GM19240 (cell line): ENCODE measurements at regions not wholly inside any gene's neighbourhood (a gene's known extent, or its start where the extent isn't known, plus 50 kb on each side); places are given as distances from the start of the nearest gene placed in this dataset.

Source experiments
- DNase-seq: peaks from one replicate; pipeline ENCODE4 v3.0.0; 2011; ENCODE audit warnings: low spot score; ENCODE audit not compliant: insufficient read length

DNA sequence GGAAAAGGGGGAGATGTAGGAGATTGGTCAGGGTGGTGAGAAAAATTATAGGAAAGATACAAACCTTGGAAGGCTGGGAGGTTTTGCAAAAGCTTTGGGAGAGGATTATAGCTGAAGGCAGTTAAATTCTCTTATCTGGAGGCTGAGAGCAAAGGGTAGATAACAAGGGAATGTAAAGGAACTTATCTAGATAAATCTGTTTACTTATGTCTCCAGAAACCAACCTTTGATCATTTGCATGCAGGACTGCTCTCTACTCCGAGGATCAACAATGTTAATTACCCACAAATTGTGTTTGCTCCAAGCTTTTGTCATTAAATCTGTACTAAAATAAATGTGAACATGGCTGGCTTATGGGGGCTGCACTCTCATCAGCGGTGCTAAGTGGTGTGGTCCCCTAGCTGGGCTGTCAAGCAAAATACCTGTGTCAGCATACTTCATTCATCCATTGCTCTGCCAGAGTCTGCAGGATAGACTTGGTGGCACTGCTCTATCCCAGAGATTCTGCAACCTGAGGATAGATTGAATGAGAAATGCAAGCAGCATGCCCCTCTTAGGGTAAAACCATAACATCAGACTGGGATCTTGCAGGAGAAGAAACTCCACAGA lies 1599.2 kb upstream of the TENM4 start:
- no peak for DNase-seq

DNA sequence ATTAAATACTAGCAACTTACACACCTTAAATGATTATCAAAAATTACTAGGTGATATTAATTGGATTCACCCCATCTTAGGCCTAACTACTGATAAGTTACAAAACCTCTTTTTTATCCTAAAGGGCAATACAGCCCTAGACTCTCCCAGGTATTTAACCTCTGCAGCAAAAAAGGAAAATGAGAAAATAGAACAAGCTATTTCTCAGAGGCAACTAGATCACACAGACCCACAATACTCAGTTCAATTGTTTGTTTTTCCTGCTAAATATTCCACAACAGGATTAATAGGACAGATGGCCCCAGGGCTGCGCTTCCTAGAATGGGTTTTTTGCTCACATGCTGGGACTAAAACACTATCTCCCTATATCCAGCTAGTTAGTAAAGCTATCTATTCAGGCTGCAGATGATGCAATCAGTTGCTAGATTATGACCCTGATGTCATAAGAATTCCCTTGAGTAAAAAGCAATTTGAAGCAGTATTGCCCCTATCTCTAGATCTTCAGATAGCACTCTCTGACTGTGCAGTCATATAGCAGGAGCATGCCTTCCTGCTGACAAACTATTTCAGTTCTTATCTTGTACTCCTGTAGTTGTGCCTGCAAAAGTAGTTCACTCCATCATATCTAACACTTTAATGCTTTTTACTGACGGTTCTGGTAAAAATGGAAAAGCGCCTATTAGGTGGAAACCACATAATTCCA lies 1595.5 kb upstream of the TENM4 start:
- no peak for DNase-seq

- DNase-seq, result no peak
These were observed 1593.1 kb upstream of the TENM4 start for GRCh38 chr11:81033779-81034540.

DNA sequence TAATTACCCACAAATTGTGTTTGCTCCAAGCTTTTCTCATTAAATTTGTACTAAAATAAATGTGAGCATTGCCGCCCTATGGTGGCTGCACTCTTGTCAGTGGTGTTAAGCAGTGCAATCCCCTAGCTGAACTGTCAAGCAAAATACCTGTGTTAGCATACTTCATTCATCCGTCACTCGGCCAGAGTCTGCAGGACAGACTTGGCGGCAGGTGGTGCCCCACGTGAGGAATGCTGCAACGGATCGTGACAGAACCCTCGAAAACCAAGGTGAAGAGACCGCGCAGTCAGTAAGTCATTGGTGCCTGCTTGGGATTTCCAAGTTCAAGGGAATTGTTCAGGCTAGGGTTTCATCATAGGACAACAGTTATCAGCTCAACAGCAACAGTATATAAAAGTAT lies 1592.1 kb upstream of the TENM4 start:
- no peak for DNase-seq

- DNase-seq, result no peak
These were observed 1589.4 kb upstream of the TENM4 start for GRCh38 chr11:81030186-81030585.

DNA sequence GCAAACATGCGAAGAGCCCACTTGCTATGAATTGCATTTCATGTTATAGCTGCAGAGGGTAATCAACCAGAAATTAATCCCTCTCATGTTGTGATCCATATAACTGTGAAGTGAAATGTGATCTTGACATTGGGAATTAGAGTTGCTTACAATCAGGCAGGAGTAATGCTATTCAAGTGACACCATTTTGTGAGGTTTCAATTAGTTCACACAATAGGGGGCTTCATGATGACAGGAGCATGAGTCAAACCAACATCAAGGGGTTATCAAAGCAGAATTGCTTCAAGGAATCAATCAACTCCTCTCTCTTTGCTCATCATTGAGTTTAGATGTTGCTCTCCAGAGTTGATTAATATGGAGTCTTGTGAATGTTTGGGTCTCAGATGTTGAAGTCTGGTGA lies 1585.2 kb upstream of the TENM4 start:
- no peak for DNase-seq

DNA sequence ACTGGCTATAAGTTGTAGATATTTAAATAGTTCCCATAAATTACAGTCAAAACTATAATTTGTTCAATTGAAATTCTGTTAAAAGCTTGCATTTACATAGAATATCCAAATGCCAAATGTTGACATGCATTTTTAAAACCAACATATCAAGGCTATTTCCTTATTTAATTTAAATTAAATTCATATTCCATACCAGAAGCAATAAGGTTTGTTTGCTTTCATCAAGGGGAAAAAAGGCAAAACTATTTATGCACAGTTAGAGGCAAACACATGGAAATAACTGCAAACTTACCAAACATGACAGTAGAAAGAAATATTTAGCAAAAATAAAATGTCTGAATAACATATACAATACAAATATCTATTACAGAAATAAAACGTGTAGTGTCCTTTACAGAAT lies 1581.2 kb upstream of the TENM4 start:
- DNase-seq, result no peak

DNA sequence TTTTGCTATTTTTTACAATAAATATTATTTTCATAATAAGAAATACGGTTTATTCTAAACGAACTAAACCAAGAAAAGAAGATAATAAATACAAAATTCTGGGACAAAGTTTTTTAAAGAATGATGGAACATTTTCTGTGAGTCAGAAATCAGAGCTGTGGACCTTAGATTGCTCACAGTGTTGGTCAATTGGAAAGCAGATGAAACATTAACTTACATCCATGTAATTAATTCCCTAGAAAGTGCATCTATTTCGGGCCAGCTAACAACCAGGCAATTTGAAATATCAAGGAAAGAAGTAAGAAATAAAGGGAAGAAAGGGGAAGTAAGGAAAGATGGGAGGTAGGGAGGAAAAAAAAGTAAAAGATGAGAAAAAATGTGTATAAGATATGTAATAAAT lies 1569.8 kb upstream of the TENM4 start:
- DNase-seq, result no peak

GRCh38 chr11:81007046-81007445 lies 1566.2 kb upstream of the TENM4 start:
- DNase-seq, result no peak

- DNase-seq, result no peak
These were observed 1564.8 kb upstream of the TENM4 start for GRCh38 chr11:81005595-81005994.

- no peak for DNase-seq
These were observed 1563.7 kb upstream of the TENM4 start for GRCh38 chr11:81004576-81004975.

DNA sequence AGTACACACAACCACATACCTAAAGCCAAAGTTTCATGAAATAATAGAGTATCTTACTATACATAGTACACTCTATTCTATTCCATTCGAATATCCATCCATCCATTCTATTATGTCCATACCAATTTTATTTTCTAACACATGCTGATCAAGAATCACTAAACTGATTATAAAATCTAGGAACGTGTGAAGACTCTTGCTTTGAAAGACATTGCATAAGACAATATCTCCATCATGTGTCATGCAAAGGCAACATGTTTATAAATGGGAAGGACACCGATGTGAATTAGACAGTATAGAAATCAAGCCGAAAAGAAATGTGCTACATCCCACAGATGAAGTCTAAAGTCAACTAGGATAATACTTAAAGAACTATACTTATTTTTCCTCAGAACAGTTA lies 1561.5 kb upstream of the TENM4 start:
- DNase-seq, result no peak

DNA sequence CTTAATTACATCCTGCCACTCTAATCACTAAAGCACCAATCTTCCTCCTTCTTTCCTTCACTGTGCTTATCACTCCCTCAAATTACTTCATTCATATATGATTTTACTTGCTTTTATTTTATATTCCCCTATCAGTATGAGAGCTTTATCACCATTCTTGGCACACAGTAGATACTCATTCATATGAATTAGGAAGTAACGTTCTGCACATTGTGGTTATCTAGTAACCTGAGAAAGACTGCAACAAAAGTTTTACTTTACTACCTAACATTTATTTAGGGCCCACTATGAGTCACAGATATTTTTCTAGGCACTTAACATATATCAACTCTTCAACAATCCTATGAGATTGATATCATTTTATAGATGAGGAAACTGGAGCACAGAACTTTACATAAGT lies 1559.9 kb upstream of the TENM4 start:
- no peak for DNase-seq

GRCh38 chr11:81000334-81000733 lies 1559.5 kb upstream of the TENM4 start:
- DNase-seq, result no peak

DNA sequence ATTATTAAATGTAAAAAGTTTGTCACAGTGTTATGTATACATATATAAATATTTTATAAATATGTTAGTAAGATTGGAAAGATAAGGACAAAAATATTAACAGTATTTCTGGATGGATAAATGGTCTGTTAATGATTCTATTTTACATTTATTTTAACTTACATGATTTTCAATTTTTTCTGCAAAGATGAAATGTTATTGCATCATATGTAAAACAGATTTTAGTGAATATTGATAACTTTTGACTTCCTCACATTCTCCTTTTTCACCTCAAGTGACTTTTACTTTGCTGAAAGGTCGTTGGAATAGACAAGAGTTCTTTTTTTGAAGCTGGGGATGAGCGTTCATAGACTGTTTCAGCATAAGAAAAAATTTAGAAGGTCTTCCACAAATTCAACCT lies 1554.7 kb upstream of the TENM4 start:
- DNase-seq, result no peak

DNA sequence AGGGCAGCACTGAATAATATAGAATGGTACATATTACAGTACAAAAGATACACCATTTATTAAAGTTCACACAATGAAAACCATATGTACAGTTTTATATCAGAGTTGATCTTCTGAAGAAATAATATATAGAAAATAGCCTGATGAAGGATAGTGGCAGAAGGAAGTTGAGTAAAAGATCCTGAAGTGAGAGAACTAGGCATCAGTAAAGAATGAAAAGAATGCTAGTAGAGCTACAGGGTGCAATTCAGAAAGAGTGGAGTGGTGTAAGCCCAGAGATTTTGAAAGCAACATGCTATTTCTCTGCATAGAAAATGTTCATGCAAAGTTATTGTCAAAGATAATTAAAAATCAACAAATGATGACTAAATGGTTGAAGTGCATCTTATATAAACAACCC lies 1552.7 kb upstream of the TENM4 start:
- DNase-seq, result no peak

DNA sequence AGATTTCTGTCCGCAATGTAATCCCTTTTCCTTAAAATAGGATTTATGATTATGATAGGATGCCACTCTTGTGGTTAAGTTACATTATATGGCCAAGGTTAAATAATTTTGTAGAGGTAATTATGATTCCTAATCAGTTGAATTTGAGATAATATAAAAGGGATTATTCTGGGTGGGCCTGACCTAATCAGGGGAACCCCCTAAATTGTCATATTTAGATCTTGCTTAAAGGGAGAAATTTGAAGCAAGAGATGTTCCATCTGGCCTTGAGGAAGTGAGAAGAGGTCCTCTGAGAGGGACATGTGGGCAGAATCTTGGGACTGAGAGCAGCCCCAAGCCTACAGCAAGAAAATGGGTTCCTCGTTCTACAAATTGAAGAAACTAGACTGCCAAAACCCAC lies 1550.1 kb upstream of the TENM4 start:
- no peak for DNase-seq

- no peak for DNase-seq
These were observed 1546.3 kb upstream of the TENM4 start for GRCh38 chr11:80987171-80987570.

- DNase-seq, result no peak
These were observed 1545.7 kb upstream of the TENM4 start for GRCh38 chr11:80986421-80987074.

- DNase-seq, result no peak
These were observed 1539.4 kb upstream of the TENM4 start for GRCh38 chr11:80980227-80980626.

DNA sequence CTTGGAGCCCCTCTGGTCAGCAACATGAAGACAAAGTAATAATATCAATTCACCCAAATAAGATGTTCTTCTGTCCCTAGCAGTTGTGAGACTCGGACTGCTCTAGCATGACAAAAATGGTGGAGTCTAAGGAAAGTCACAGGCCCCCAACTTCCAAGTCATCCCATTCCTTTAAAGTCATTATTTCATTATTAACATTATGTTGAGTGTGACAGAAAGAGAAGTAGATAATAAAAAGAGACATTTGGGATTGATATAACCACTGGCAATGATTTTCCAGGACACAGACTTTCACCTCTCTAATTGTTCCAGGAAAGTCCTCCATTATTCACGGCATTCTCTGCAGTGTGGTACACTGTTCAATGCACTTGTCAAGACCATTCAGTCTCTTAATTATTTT lies 1533.0 kb upstream of the TENM4 start:
- DNase-seq, result no peak

- DNase-seq, result no peak
These were observed 1529.2 kb upstream of the TENM4 start for GRCh38 chr11:80970037-80970436.
